Vagina (tissue), 2 donors: ENCODE measurements at regions not wholly inside any gene's neighbourhood (a gene's known extent, or its start where the extent isn't known, plus 50 kb on each side); places are given as distances from the start of the nearest gene placed in this dataset.

ENCODE experiments used
- DNase-seq, 2 donors: peaks; one replicate each; pipeline ENCODE4 v3.0.0-alpha.2; 2017; ENCODE audit errors: extremely low spot score in 2 of 2
- H3K27ac ChIP-seq: fragments of 200-600 bp; sonication (generic); one replicate; pipeline ENCODE4 v1.5.1; 2019
- H3K27me3 ChIP-seq: fragments of 200-600 bp; sonication (generic); one replicate; pipeline ENCODE4 v1.5.1; 2019
- H3K36me3 ChIP-seq, 2 donors: fragments of 200-600 bp; sonication (generic); one replicate each; pipeline ENCODE4 v1.5.1; 2017 to 2019
- H3K4me1 ChIP-seq: fragments of 200-600 bp; sonication (generic); one replicate; pipeline ENCODE4 v1.5.1; 2019
- H3K4me3 ChIP-seq, 2 donors: fragments of 200-600 bp; sonication (generic); 1 replicate in 1 of 2; 2 replicates in 1 of 2; pipeline ENCODE4 v1.5.1; 2016 to 2019
- H3K9me3 ChIP-seq: fragments of 200-600 bp; sonication (generic); one replicate; pipeline ENCODE4 v1.5.1; 2019
- CTCF ChIP-seq, 3 experiments: fragments of 450-650 bp in 2 of 3; fragments of 200-600 bp in 1 of 3; sonication (generic) in 1 of 3; IDR thresholded peaks; one replicate each; pipeline ENCODE4 v1.5.1; 2017 to 2019; ENCODE audit warnings: antibody characterized with exemption in 3 of 3, mild to moderate bottlenecking in 2 of 3, moderate library complexity in 2 of 3
- POLR2A ChIP-seq, 2 donors: fragments of 450-650 bp; IDR thresholded peaks; one replicate each; pipeline ENCODE4 v1.6.1; 2017; ENCODE audit warnings: antibody characterized with exemption in 2 of 2, mild to moderate bottlenecking in 2 of 2, moderate library complexity in 2 of 2
- POLR2AphosphoS5 ChIP-seq, 2 donors: sonication (generic); formaldehyde crosslinking; IDR thresholded peaks; one replicate each; pipeline ENCODE4 v1.9.0; 2017; ENCODE audit warnings: antibody characterized with exemption in 2 of 2, mild to moderate bottlenecking in 2 of 2, low read depth in 1 of 2; ENCODE audit not compliant: insufficient read depth in 1 of 2
- intact Hi-C: fragments of 100-400 bp; cut with DNase I; formaldehyde crosslinking; loops from one replicate; pipeline ENCODE4 v1.15.1; 2023

GRCh38 chr10:20962165-20962564 lies 65.1 kb upstream of the NEBL start:
- H3K9me3 ChIP-seq: no peaks in the 10 kb centered on the region
- no peaks in the 10 kb centered on the region for H3K27me3 ChIP-seq
- H3K4me1 ChIP-seq: no peaks in the 10 kb centered on the region
- no peak overlapping the region for H3K27ac ChIP-seq
- intact Hi-C loops: no loop called here
- DNase-seq: no peak
- no peaks in the 10 kb centered on the region for H3K36me3 ChIP-seq
- TF ChIP-seq POLR2AphosphoS5 (IDR thresholded peaks at IDR 0.05; ENCODE audit: insufficient read depth in 1 of 2, low read depth in 1 of 2) (peak in 1 of 2 donors; percentile 15), POLR2A (IDR thresholded peaks at IDR 0.05) (no peak)
- no peak overlapping the region for H3K4me3 ChIP-seq

GRCh38 chr10:20959242-20959641 lies 62.1 kb upstream of the NEBL start:
- H3K27ac ChIP-seq: no peak overlapping the region
- TF ChIP-seq POLR2A (IDR thresholded peaks at IDR 0.05): no peak
- TF ChIP-seq POLR2AphosphoS5 (IDR thresholded peaks at IDR 0.05; ENCODE audit: insufficient read depth in 1 of 2, low read depth in 1 of 2): no peak
- TF ChIP-seq CTCF (IDR thresholded peaks at IDR 0.05): no peak

GRCh38 chr10:20958764-20959163 lies 61.7 kb upstream of the NEBL start:
- intact Hi-C loops: no loop called here
- DNase-seq: no peak
- TF ChIP-seq POLR2AphosphoS5 (IDR thresholded peaks at IDR 0.05; ENCODE audit: insufficient read depth in 1 of 2, low read depth in 1 of 2) (no peak), POLR2A (IDR thresholded peaks at IDR 0.05) (no peak), CTCF (IDR thresholded peaks at IDR 0.05) (no peak)
- H3K27me3 ChIP-seq: no peaks in the 10 kb centered on the region
- no peak overlapping the region for H3K27ac ChIP-seq
- no peaks in the 10 kb centered on the region for H3K36me3 ChIP-seq
- H3K4me1 ChIP-seq: no peaks in the 10 kb centered on the region
- no peaks in the 10 kb centered on the region for H3K9me3 ChIP-seq
- no peak overlapping the region for H3K4me3 ChIP-seq

More at GRCh38 chr10:20959242-20959641, 62.1 kb upstream of the NEBL start:
- no peaks in the 10 kb centered on the region for H3K27me3 ChIP-seq
- intact Hi-C loops: no loop called here
- no peaks in the 10 kb centered on the region for H3K9me3 ChIP-seq
- H3K4me3 ChIP-seq: no peak overlapping the region
- no peaks in the 10 kb centered on the region for H3K36me3 ChIP-seq
- no peak for DNase-seq
- H3K4me1 ChIP-seq: no peaks in the 10 kb centered on the region

GRCh38 chr10:20958225-20958624 lies 61.1 kb upstream of the NEBL start:
- DNase-seq: no peak
- H3K27me3 ChIP-seq: no peaks in the 10 kb centered on the region
- TF ChIP-seq POLR2A (IDR thresholded peaks at IDR 0.05) (no peak), POLR2AphosphoS5 (IDR thresholded peaks at IDR 0.05; ENCODE audit: insufficient read depth in 1 of 2, low read depth in 1 of 2) (no peak), CTCF (IDR thresholded peaks at IDR 0.05) (no peak)
- H3K9me3 ChIP-seq: no peaks in the 10 kb centered on the region
- H3K4me1 ChIP-seq: no peaks in the 10 kb centered on the region
- intact Hi-C loops: no loop called here
- H3K36me3 ChIP-seq: no peaks in the 10 kb centered on the region
- no peak overlapping the region for H3K4me3 ChIP-seq
- no peak overlapping the region for H3K27ac ChIP-seq

GRCh38 chr10:20957744-20958143 lies 60.6 kb upstream of the NEBL start:
- DNase-seq: no peak
- no peak for TF ChIP-seq POLR2A (IDR thresholded peaks at IDR 0.05)
- no peak for TF ChIP-seq POLR2AphosphoS5 (IDR thresholded peaks at IDR 0.05; ENCODE audit: insufficient read depth in 1 of 2, low read depth in 1 of 2)
- TF ChIP-seq CTCF (IDR thresholded peaks at IDR 0.05): no peak
- intact Hi-C loops: no loop called here
- Histone ChIP-seq H3K4me3 (no peak overlapping the region), H3K4me1 (no peaks in the 10 kb centered on the region), H3K9me3 (no peaks in the 10 kb centered on the region), H3K27ac (no peak overlapping the region), H3K27me3 (no peaks in the 10 kb centered on the region), H3K36me3 (no peaks in the 10 kb centered on the region)
